Fibroblast of pulmonary artery (primary cell): ENCODE measurements at regions not wholly inside any gene's neighbourhood (a gene's known extent, or its start where the extent isn't known, plus 50 kb on each side); places are given as distances from the start of the nearest gene placed in this dataset.

Experiments used
- DNase-seq: peaks from one replicate; pipeline ENCODE4 v3.0.0-alpha.2; 2010; ENCODE audit warnings: low read depth
- H3K4me3 ChIP-seq: replicated peaks from 2 replicates; pipeline ENCODE4 v1.5.1; 2011; ENCODE audit warnings: low read depth, mild to moderate bottlenecking, control low read depth, low read length, moderate library complexity
- TF ChIP-seq, protein P1 (sequence below): IDR thresholded peaks from 2 replicates; pipeline ENCODE4 v1.5.1; 2011; ENCODE audit warnings: mild to moderate bottlenecking, control low read depth, low read length, inconsistent platforms; ENCODE audit errors: missing control alignments

DNA sequence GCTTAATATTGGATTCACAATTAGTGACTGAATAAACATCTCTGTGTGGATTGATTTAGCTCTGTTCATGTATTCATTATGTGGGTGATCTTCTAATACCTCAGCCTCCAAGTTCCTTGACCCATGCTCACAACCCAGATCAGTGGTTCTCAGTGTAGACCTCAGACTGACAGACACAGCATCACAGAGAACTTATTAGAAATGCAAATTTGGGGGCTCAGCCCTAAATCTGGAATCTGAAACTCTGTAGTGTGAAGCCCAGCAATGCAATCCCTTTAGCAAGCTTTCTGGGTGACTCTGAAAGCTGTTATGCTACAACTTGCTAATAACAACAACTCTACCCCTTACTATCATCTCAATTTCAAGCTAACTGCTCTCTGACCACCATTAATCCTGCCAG, 273.1 kb upstream of the FANCL start:
- TF ChIP-seq, protein P1, sequence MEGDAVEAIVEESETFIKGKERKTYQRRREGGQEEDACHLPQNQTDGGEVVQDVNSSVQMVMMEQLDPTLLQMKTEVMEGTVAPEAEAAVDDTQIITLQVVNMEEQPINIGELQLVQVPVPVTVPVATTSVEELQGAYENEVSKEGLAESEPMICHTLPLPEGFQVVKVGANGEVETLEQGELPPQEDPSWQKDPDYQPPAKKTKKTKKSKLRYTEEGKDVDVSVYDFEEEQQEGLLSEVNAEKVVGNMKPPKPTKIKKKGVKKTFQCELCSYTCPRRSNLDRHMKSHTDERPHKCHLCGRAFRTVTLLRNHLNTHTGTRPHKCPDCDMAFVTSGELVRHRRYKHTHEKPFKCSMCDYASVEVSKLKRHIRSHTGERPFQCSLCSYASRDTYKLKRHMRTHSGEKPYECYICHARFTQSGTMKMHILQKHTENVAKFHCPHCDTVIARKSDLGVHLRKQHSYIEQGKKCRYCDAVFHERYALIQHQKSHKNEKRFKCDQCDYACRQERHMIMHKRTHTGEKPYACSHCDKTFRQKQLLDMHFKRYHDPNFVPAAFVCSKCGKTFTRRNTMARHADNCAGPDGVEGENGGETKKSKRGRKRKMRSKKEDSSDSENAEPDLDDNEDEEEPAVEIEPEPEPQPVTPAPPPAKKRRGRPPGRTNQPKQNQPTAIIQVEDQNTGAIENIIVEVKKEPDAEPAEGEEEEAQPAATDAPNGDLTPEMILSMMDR: no peak
- H3K4me3 ChIP-seq: no peak overlapping the region
- DNase-seq: no peak

DNA sequence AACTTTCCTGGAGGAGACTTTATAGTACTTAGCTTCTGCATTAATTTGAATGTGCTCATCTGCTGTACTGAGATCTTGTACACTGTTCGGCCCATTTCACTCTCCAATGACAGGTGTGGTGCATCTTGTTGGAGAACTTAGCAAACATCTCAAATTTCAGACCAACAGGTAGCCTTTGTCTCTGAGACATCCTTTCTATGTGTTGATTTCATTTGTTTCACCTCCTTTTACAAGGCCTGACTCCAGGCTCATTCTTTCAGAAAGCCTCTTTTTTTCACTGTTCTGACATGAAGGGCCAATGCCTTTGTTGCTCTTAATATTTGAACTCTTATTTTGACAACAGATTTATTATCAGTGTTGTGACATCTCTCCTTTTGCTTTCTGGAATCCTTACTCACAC, 271.8 kb upstream of the FANCL start:
- no peak for DNase-seq
- TF ChIP-seq, protein P1: no peak
- H3K4me3 ChIP-seq: no peak overlapping the region

DNA sequence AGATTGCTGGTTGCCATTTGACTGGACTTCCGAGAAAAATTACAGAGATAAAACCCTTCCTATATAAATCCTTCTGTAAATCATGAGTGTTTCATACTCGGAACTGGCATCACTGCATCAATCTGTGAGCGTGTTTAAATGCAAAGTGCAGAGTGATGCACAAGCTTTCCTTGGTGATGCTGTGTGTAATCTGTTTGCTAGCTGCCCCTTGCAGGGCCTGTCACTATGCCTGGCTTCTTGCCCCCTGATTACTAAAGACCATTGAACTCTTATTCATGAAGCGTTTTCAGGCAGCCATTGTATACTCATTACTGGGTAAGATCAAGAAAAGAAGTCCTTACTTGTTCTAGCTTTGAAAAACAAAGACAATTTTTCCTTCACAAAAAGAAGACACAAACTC, 266.9 kb upstream of the FANCL start:
- DNase-seq: no peak
- TF ChIP-seq, protein P1: no peak
- no peak overlapping the region for H3K4me3 ChIP-seq

DNA sequence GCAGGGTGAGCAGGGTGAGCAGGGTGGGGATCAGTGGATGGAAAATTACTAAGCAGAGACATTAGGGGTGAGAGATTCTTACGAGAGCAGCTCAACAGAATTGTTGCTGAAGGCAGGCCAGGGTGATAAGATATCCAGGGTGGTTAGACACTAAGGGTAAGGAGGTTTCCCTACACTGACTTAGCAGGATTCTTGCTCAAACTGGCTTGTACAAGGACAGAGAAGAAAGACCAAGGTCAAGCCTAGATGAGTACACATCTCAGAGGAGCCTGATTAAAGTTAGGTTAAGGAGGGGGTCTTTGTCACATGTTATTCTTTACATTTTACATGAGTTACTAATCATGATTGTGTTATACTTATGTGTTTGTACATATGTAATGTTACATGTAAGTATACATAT, 262.8 kb upstream of the FANCL start:
- DNase-seq: no peak
- H3K4me3 ChIP-seq: no peak overlapping the region
- TF ChIP-seq, protein P1: no peak

DNA sequence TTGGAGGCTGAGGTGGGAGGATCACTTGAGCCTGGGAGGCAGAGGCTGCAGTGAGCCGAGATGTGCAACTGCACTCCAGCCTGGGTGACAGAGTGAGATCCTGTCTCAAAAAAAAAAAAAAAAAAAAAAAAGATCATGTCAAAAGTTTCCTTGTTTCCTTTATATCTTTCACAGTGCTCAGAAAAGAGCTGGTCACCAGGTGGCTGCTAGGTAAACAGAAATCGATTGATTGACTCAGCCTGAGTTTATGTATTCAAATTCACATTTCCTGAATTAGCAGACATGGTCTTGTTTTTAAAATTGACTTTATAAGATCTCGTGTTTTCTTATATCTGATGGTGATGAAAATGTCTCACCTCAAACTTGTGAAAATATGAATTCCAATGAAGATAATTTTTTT, 261.8 kb upstream of the FANCL start:
- no peak overlapping the region for H3K4me3 ChIP-seq
- DNase-seq: no peak
- TF ChIP-seq, protein P1: no peak

DNA sequence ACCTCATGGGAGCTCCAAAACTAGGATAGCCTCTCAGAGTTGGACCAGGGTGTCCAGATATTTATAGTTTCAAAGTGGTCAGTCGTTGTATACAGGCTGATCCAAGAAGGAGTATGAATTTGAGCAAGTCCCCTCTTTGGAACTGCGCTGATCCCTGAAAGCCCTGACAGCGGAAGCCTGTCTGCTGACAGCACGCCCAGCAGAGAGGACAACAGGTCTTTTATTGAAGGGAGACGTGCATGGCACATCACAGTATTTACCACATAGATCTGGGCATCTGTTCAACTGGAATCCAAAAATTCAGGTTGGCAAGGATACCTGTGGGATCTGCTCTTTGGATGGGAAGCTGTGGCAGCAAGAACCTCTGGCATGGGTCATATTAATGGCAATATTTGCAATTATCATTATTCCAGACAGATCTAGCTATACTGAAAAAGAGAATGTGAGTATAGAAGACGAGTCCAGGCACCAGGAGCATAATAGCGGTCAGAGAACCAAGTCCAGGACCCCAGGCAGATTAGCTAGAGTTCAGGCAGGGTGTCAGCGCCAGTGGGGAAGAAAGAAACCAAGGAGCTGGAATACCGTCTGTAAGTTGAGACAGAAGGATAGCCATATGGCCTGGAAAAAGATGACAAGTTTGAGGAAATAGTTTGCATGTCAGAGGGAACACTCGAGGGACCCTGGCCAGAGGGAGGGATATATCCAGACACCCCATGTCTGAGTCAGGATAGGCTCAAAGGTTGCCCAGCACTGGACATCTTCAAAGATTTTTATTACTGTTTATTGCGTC, 260.4 kb upstream of the FANCL start:
- no peak for DNase-seq
- no peak overlapping the region for H3K4me3 ChIP-seq
- TF ChIP-seq, protein P1: no peak

DNA sequence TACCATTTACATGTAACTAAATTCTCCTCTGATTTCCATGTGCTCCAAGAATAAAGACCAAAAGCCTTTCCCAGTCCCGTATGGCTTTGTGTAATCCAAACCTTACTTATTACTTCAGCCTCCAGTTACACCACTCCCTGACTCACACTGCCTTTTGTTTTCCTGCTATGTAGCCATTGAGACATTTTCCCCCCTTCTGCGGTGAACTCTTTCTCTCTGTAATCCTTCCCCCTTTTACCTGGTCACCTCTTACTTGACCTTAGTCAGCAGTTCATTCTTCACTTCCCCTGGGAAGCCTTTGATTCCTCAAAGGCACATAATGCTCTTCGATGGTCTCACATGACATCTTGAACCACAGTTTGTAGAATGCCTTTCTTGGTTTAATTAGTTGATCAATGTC, 256.0 kb upstream of the FANCL start:
- TF ChIP-seq, protein P1: no peak
- no peak for DNase-seq
- no peak overlapping the region for H3K4me3 ChIP-seq
